GM23338 (cell line): ENCODE measurements at regions not wholly inside any gene's neighbourhood (a gene's known extent, or its start where the extent isn't known, plus 50 kb on each side); places are given as distances from the start of the nearest gene placed in this dataset.

Experiments used
- ATAC-seq: fragments of 200-7000 bp; cut with Tn5 transposase; 3 replicates; pipeline ENCODE4 v1.9.1; 2020
- DNase-seq: peaks from one replicate; pipeline ENCODE4 v3.0.0-alpha.2; 2015; ENCODE audit warnings: low spot score
- H2AFZ ChIP-seq: fragments of 200-600 bp; sonication (generic); 2 replicates; pipeline ENCODE4 v1.8.0; 2016; ENCODE audit warnings: antibody characterized with exemption, mild to moderate bottlenecking, moderate library complexity
- H3F3A ChIP-seq: fragments of 200-600 bp; sonication (generic); replicated peaks from 2 replicates; pipeline ENCODE4 v1.8.0; 2017; ENCODE audit warnings: antibody characterized with exemption, mixed run types, low read depth
- H3K27ac ChIP-seq: fragments of 200-600 bp; sonication (generic); 2 replicates; pipeline ENCODE4 v1.6.1; 2016; ENCODE audit warnings: low read depth
- H3K27me3 ChIP-seq: fragments of 200-600 bp; sonication (generic); 2 replicates; pipeline ENCODE4 v1.8.0; 2016; ENCODE audit warnings: mild to moderate bottlenecking, mixed run types, moderate library complexity; ENCODE audit not compliant: insufficient read depth
- H3K36me3 ChIP-seq: fragments of 200-600 bp; sonication (generic); 2 replicates; pipeline ENCODE4 v1.8.0; 2016; ENCODE audit warnings: mild to moderate bottlenecking; ENCODE audit not compliant: insufficient read depth
- H3K4me1 ChIP-seq: fragments of 200-600 bp; sonication (generic); 2 replicates; pipeline ENCODE4 v1.8.0; 2016; ENCODE audit warnings: mild to moderate bottlenecking, moderate library complexity; ENCODE audit not compliant: insufficient read depth
- H3K4me2 ChIP-seq: fragments of 200-600 bp; sonication (generic); 2 replicates; pipeline ENCODE4 v1.7.1; 2017; ENCODE audit warnings: mixed run types
- H3K4me3 ChIP-seq: fragments of 200-600 bp; sonication (generic); 2 replicates; pipeline ENCODE4 v1.6.1; 2016; ENCODE audit warnings: mixed run types
- H3K79me2 ChIP-seq: fragments of 200-600 bp; sonication (generic); replicated peaks from 2 replicates; pipeline ENCODE4 v1.8.0; 2017; ENCODE audit warnings: mild to moderate bottlenecking; ENCODE audit not compliant: insufficient read depth
- H3K9me2 ChIP-seq: fragments of 200-600 bp; sonication (generic); 2 replicates; pipeline ENCODE4 v1.8.0; 2017; ENCODE audit not compliant: insufficient read depth
- H4K20me1 ChIP-seq: fragments of 200-600 bp; sonication (generic); replicated peaks from 2 replicates; pipeline ENCODE4 v1.8.0; 2017; ENCODE audit warnings: mild to moderate bottlenecking; ENCODE audit not compliant: insufficient read depth
- H3K27ac Mint-ChIP-seq: 2 replicates; pipeline ENCODE4 v1.8.0; 2020; ENCODE audit warnings: inconsistent platforms, mild to moderate bottlenecking, moderate library complexity, mixed read lengths
- H3K27me3 Mint-ChIP-seq: 3 replicates; pipeline ENCODE4 v1.8.0; 2022; ENCODE audit warnings: low read depth, mild to moderate bottlenecking, moderate library complexity, mixed read lengths, inconsistent platforms; ENCODE audit not compliant: insufficient read depth, poor library complexity
- H3K36me3 Mint-ChIP-seq: 3 replicates; pipeline ENCODE4 v1.8.0; 2021; ENCODE audit warnings: low read depth, mild to moderate bottlenecking, inconsistent platforms, moderate library complexity, mixed read lengths
- H3K4me1 Mint-ChIP-seq: 3 replicates; pipeline ENCODE4 v1.8.0; 2020; ENCODE audit warnings: mild to moderate bottlenecking, inconsistent platforms, mixed read lengths
- H3K4me3 Mint-ChIP-seq: 3 replicates; pipeline ENCODE4 v1.8.0; 2021; ENCODE audit warnings: moderate library complexity, mild to moderate bottlenecking, inconsistent platforms, mixed read lengths
- H3K9me3 Mint-ChIP-seq: 3 replicates; pipeline ENCODE4 v1.8.0; 2020; ENCODE audit warnings: moderate library complexity, mild to moderate bottlenecking, inconsistent platforms, mixed read lengths
- CREB1 ChIP-seq: fragments of 250-450 bp; sonication (Bioruptor Pico); IDR thresholded peaks from 2 replicates; pipeline ENCODE4 v1.5.0; 2020; ENCODE audit warnings: low read depth, mild to moderate bottlenecking, moderate library complexity
- EZH2 ChIP-seq: fragments of 200-600 bp; sonication (generic); IDR thresholded peaks from one replicate; pipeline ENCODE4 v1.8.0; 2017; ENCODE audit warnings: antibody characterized with exemption, mild to moderate bottlenecking, low read depth; ENCODE audit not compliant: unreplicated experiment
- EZH2phosphoT487 ChIP-seq: fragments of 200-600 bp; sonication (generic); IDR thresholded peaks from one replicate; pipeline ENCODE4 v1.8.1; 2018; ENCODE audit warnings: antibody characterized with exemption; ENCODE audit not compliant: unreplicated experiment
- JUNB ChIP-seq: IDR thresholded peaks from one replicate; pipeline ENCODE4 v1.6.1; 2016; ENCODE audit warnings: antibody characterized with exemption; ENCODE audit not compliant: unreplicated experiment
- POLR2AphosphoS5 ChIP-seq: IDR thresholded peaks from 2 replicates; pipeline ENCODE4 v1.6.1; 2016; ENCODE audit warnings: antibody characterized with exemption, low read depth
- STAT1 ChIP-seq: IDR thresholded peaks from one replicate; pipeline ENCODE4 v1.6.1; 2016; ENCODE audit warnings: antibody characterized with exemption; ENCODE audit not compliant: unreplicated experiment
- ZNF114 ChIP-seq: fragments of 250-450 bp; sonication (Bioruptor Pico); IDR thresholded peaks from 2 replicates; pipeline ENCODE4 v1.5.0; 2020; ENCODE audit warnings: mild to moderate bottlenecking, moderate library complexity
- ZNF331 ChIP-seq: fragments of 250-450 bp; sonication (Bioruptor Pico); IDR thresholded peaks from 2 replicates; pipeline ENCODE4 v1.5.0; 2020; ENCODE audit warnings: low read depth, mild to moderate bottlenecking, moderate library complexity
- TF ChIP-seq, protein P1 (sequence below), 2 experiments: fragments of 200-600 bp in 1 of 2; sonication (generic) in 1 of 2; conservative IDR thresholded peaks; 2 replicates each; pipeline versions ENCODE4 v1.5.1 to v1.6.1; 2016 to 2017; ENCODE audit warnings: antibody characterized with exemption in 2 of 2, low read depth in 2 of 2, mild to moderate bottlenecking in 2 of 2, moderate library complexity in 1 of 2
- TF ChIP-seq, protein P2 (sequence below): IDR thresholded peaks from one replicate; pipeline ENCODE4 v1.6.1; 2018; ENCODE audit warnings: antibody characterized with exemption; ENCODE audit not compliant: unreplicated experiment
- TF ChIP-seq, protein P3 (sequence below): IDR thresholded peaks from 2 replicates; pipeline ENCODE4 v1.6.1; 2016; ENCODE audit warnings: antibody characterized with exemption

DNA sequence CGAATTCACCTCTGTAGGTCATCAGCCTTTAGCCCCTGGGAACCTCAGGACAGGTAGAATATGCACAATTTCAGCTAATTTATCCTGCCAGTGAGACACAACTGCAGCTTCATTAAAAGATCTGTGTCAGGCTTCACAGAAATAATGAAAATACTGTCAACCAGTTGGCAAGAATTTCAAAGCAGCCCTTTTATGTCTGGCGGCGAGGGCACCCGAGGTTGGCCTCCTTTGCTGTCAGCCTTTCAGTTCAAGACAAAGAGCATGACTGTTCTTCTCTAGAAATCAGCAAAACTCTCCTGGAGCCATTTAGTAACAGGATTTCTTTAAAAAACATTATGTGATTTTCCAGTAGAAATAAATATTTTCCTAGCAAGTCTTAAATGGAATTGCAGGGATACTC is 75.9 kb downstream of the BBS10 start (continued):
- TF ChIP-seq, protein P1, sequence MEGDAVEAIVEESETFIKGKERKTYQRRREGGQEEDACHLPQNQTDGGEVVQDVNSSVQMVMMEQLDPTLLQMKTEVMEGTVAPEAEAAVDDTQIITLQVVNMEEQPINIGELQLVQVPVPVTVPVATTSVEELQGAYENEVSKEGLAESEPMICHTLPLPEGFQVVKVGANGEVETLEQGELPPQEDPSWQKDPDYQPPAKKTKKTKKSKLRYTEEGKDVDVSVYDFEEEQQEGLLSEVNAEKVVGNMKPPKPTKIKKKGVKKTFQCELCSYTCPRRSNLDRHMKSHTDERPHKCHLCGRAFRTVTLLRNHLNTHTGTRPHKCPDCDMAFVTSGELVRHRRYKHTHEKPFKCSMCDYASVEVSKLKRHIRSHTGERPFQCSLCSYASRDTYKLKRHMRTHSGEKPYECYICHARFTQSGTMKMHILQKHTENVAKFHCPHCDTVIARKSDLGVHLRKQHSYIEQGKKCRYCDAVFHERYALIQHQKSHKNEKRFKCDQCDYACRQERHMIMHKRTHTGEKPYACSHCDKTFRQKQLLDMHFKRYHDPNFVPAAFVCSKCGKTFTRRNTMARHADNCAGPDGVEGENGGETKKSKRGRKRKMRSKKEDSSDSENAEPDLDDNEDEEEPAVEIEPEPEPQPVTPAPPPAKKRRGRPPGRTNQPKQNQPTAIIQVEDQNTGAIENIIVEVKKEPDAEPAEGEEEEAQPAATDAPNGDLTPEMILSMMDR (conservative IDR thresholded peaks at IDR 0.05; ENCODE audit: low read depth in 2 of 2), result no peak
- TF ChIP-seq EZH2, result no peak
- TF ChIP-seq POLR2AphosphoS5, result no peak
- TF ChIP-seq, protein P2, sequence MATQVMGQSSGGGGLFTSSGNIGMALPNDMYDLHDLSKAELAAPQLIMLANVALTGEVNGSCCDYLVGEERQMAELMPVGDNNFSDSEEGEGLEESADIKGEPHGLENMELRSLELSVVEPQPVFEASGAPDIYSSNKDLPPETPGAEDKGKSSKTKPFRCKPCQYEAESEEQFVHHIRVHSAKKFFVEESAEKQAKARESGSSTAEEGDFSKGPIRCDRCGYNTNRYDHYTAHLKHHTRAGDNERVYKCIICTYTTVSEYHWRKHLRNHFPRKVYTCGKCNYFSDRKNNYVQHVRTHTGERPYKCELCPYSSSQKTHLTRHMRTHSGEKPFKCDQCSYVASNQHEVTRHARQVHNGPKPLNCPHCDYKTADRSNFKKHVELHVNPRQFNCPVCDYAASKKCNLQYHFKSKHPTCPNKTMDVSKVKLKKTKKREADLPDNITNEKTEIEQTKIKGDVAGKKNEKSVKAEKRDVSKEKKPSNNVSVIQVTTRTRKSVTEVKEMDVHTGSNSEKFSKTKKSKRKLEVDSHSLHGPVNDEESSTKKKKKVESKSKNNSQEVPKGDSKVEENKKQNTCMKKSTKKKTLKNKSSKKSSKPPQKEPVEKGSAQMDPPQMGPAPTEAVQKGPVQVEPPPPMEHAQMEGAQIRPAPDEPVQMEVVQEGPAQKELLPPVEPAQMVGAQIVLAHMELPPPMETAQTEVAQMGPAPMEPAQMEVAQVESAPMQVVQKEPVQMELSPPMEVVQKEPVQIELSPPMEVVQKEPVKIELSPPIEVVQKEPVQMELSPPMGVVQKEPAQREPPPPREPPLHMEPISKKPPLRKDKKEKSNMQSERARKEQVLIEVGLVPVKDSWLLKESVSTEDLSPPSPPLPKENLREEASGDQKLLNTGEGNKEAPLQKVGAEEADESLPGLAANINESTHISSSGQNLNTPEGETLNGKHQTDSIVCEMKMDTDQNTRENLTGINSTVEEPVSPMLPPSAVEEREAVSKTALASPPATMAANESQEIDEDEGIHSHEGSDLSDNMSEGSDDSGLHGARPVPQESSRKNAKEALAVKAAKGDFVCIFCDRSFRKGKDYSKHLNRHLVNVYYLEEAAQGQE, result no peak
- no peak for TF ChIP-seq STAT1
- TF ChIP-seq ZNF114 (CRISPR knock-in tag), result no peak
- no peak for TF ChIP-seq ZNF331 (CRISPR knock-in tag)

DNA sequence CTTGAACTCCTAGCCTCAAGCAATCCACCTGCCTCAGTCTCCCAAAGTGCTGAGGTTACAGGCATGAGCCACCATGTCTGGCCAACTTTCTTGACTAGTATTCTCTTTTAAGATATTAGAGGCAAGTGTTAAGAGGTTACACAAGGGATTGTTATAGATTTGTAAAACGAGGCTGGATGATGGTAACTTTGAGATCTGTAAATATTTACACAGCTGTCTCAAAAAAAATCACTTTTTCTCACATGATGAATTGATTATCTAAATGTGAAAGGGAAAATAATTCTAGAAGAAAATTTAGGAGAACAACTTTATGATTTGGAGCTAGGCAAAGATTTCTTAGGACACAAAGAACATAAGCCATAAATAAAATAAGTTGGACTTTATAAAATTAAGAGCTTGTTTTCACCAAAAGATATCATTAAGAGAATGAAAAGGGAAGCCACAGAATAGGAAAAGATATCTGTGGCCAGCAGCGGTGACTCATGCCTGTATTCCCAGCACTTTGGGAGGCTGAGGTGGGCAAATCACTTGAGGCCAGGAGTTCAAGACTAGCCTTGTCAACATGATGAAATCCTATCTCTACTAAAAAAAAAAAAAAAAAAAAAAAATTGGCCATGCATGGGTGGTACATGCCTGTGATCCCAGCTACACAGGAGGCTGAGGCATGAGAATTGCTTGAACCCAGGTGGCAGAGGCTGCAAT is 77.4 kb downstream of the BBS10 start:
- Histone ChIP-seq H3K27ac (no peak overlapping the region), H3K4me3 (no peak overlapping the region), H3K36me3 (no peaks in the 10 kb centered on the region), H3K4me2 (no peak overlapping the region), H3K27me3 (no peaks in the 10 kb centered on the region), H3K4me1 (peaks cover 7% of the 10 kb centered on the region; the same call in 1 of the 2 replicates), H4K20me1 (no peaks in the 10 kb centered on the region), H3K79me2 (no peaks in the 10 kb centered on the region), H2AFZ (no peak overlapping the region), H3K9me2 (peaks cover 4% of the 10 kb centered on the region; the same call in 1 of the 2 replicates), H3F3A (no peaks in the 10 kb centered on the region)
- Mint-ChIP-seq H3K27me3 (no peaks in the 10 kb centered on the region), H3K9me3 (no peaks in the 10 kb centered on the region), H3K4me3 (no peak overlapping the region), H3K36me3 (no peaks in the 10 kb centered on the region), H3K27ac (no peak overlapping the region), H3K4me1 (no peaks in the 10 kb centered on the region)
- no peak for TF ChIP-seq EZH2
- TF ChIP-seq EZH2phosphoT487, result no peak
- no peak for TF ChIP-seq ZNF331 (CRISPR knock-in tag)
- no peak for TF ChIP-seq POLR2AphosphoS5
- TF ChIP-seq, protein P2, result no peak
- no peak for TF ChIP-seq CREB1
- no peak for TF ChIP-seq JUNB
- TF ChIP-seq, protein P3, sequence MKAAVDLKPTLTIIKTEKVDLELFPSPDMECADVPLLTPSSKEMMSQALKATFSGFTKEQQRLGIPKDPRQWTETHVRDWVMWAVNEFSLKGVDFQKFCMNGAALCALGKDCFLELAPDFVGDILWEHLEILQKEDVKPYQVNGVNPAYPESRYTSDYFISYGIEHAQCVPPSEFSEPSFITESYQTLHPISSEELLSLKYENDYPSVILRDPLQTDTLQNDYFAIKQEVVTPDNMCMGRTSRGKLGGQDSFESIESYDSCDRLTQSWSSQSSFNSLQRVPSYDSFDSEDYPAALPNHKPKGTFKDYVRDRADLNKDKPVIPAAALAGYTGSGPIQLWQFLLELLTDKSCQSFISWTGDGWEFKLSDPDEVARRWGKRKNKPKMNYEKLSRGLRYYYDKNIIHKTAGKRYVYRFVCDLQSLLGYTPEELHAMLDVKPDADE, result no peak
- no peak for DNase-seq
- ATAC-seq, result no peak
